Activated CD8-positive, alpha-beta T cell treated with anti-CD3 and anti-CD28 coated beads for 36 hours (primary cell): ENCODE measurements at regions not wholly inside any gene's neighbourhood (a gene's known extent, or its start where the extent isn't known, plus 50 kb on each side); places are given as distances from the start of the nearest gene placed in this dataset.

ENCODE experiments used
- ATAC-seq: fragments of 200-7000 bp; cut with Tn5 transposase; one replicate; pipeline ENCODE4 v1.10.0; 2021; ENCODE audit warnings: mild to moderate bottlenecking, moderate library complexity
- CTCF ChIA-PET: fragments of 350-600 bp; sonication (Branson Sonifier 250); formaldehyde crosslinking; loops from one replicate; lab custom pipeline; 2021; ENCODE audit warnings: antibody characterized with exemption; lab: Charles Lee
- POLR2A ChIA-PET: fragments of 350-600 bp; sonication (Branson Sonifier 250); formaldehyde crosslinking; loops from one replicate; lab custom pipeline; 2021; ENCODE audit warnings: antibody characterized with exemption; lab: Charles Lee
- DNase-seq: peaks from one replicate; pipeline ENCODE4 v3.0.0-alpha.2; 2020
- H3K27ac Mint-ChIP-seq: one replicate; pipeline ENCODE4 v1.8.0; 2021; ENCODE audit warnings: mild to moderate bottlenecking, mixed read lengths
- H3K27me3 Mint-ChIP-seq: one replicate; pipeline ENCODE4 v1.8.0; 2021; ENCODE audit warnings: mixed read lengths
- H3K36me3 Mint-ChIP-seq: one replicate; pipeline ENCODE4 v1.8.0; 2021; ENCODE audit warnings: low read depth, mixed read lengths
- H3K4me1 Mint-ChIP-seq: one replicate; pipeline ENCODE4 v1.8.0; 2021; ENCODE audit warnings: low read depth, mixed read lengths
- H3K4me3 Mint-ChIP-seq: one replicate; pipeline ENCODE4 v1.8.0; 2021; ENCODE audit warnings: mild to moderate bottlenecking, moderate library complexity, mixed read lengths
- H3K9me3 Mint-ChIP-seq: one replicate; pipeline ENCODE4 v1.8.0; 2021; ENCODE audit warnings: mixed read lengths
- CTCF ChIP-seq: fragments of 200-600 bp; IDR thresholded peaks from one replicate; pipeline ENCODE4 v1.8.0; 2022; ENCODE audit warnings: antibody characterized with exemption, mild to moderate bottlenecking
- intact Hi-C: fragments of 100-400 bp; cut with micrococcal nuclease; formaldehyde crosslinking; loops from one replicate; pipeline ENCODE4 v1.10.0; 2022

DNA sequence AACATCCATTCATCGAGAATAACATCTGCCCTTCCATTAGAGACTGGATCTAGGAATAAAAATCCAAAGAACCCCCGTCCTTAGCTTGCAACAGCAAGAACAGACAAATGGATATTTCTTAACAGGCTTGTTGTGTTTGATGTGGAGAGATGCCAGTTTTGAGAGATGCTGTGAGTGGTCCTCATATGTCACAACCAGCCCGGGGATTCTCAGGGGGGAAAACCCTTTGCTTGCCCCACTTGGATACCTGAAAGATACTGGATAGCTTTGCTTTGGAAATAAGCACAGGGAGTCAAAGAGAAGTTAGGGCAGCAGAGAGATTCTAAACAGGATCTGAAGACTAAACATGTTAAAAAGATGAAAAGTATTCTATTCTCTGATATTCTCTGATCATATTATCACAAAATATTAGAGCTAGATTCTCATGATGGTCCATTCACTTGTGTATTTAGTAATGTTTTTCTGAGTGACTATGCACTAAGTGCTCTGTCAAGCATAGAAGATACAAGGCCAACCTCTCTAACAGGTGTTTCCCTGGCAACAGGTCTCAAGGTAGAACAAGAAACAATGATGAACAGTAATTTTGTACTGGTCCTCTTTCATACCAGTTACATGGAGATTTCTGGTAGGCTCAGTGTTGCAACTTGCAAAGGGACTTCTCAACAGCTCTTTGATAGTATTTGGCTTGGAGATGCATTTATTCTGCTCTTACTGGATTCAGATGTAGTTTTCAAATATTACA is 348.2 kb downstream of the MYCN start:
- CTCF ChIA-PET: no interaction called here

DNA sequence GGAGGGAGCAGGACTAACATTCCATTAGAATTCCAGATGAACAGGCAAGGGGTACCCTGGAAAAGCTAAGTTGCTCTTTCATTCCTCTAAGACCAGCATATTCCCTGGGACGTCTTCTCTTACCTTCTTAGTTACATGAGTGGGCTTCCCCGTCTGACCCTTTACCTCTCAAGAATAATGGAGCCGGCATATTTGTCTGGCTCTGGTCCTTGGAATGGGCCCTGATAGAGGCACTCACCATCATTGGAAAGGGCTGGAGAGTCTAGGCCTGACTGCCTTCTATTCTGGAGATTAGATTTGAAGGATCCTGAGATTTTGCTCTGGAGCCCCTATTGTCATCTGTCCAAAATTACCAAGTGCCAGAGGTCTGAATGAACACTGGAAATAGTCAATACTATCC is 347.5 kb downstream of the MYCN start:
- ATAC-seq: no peak
- intact Hi-C loops: no loop called here
- DNase-seq: no peak
- TF ChIP-seq CTCF: no peak
- Mint-ChIP-seq H3K9me3 (no peaks in the 10 kb centered on the region), H3K27me3 (peaks cover 1% of the 10 kb centered on the region), H3K4me1 (no peaks in the 10 kb centered on the region), H3K4me3 (no peak overlapping the region), H3K27ac (no peak overlapping the region), H3K36me3 (no peaks in the 10 kb centered on the region)
- POLR2A ChIA-PET: no interaction called here
- CTCF ChIA-PET: no interaction called here

More for the DNA sequence above, 348.2 kb downstream of the MYCN start:
- peaks cover 3% of the 10 kb centered on the region for H3K27me3 Mint-ChIP-seq
- intact Hi-C loops: no loop called here
- H3K4me3 Mint-ChIP-seq: no peak overlapping the region
- DNase-seq (no peak), ATAC-seq (no peak)
- no peak overlapping the region for H3K27ac Mint-ChIP-seq
- no peaks in the 10 kb centered on the region for H3K36me3 Mint-ChIP-seq
- no peak for TF ChIP-seq CTCF
- no peaks in the 10 kb centered on the region for H3K4me1 Mint-ChIP-seq
- H3K9me3 Mint-ChIP-seq: no peaks in the 10 kb centered on the region
- POLR2A ChIA-PET: no interaction called here

GRCh38 chr2:16287281-16287680 is 346.9 kb downstream of the MYCN start:
- H3K4me3 Mint-ChIP-seq: no peak overlapping the region
- H3K27me3 Mint-ChIP-seq: peaks cover 1% of the 10 kb centered on the region
- no peak for TF ChIP-seq CTCF
- intact Hi-C loops: no loop called here
- ChIA-PET CTCF (no interaction called here), POLR2A (no interaction called here)
- ATAC-seq (no peak), DNase-seq (no peak)
- no peaks in the 10 kb centered on the region for H3K36me3 Mint-ChIP-seq
- H3K4me1 Mint-ChIP-seq: no peaks in the 10 kb centered on the region
- no peak overlapping the region for H3K27ac Mint-ChIP-seq
- H3K9me3 Mint-ChIP-seq: no peaks in the 10 kb centered on the region

DNA sequence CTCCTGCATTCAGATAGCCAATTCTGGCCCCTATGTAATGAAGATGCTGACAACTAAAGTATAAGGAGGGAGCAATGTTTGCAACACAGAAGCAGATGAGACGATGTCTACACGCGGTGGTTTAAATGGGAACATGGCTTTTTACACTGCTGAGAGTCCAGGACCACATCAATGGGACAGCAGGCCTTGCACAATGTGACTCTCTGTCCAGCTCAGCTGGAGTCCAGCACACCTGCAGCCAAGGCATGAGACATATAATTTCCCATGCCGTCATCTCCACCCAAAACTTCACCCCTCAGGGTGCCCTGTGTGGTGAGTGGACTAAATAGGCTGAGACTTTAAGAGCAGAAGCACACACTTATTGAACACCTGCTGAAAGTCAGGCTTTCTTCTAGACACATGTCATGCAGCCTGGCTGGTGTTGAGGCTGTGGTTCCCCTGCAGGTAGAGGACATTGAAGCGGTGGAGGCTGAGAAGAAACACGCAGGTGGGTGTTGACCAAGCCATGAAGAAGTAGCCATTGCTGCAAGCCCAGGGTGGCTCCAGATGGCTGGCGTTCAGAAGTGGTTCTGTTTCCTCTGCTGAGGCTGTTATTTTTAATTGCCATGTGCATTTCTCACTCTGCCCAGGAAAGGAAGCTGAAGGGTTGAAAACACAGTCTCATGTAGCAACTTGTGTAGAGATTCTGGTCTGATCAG is 345.6 kb downstream of the MYCN start:
- intact Hi-C loops: no loop called here
- H3K36me3 Mint-ChIP-seq: no peaks in the 10 kb centered on the region
- POLR2A ChIA-PET: no interaction called here
- H3K4me1 Mint-ChIP-seq: no peaks in the 10 kb centered on the region
- H3K4me3 Mint-ChIP-seq: no peak overlapping the region
- H3K9me3 Mint-ChIP-seq: no peaks in the 10 kb centered on the region
- TF ChIP-seq CTCF: no peak
- DNase-seq: no peak
- no peak overlapping the region for H3K27ac Mint-ChIP-seq
- ATAC-seq: no peak
- CTCF ChIA-PET: no interaction called here
- H3K27me3 Mint-ChIP-seq: no peaks in the 10 kb centered on the region

DNA sequence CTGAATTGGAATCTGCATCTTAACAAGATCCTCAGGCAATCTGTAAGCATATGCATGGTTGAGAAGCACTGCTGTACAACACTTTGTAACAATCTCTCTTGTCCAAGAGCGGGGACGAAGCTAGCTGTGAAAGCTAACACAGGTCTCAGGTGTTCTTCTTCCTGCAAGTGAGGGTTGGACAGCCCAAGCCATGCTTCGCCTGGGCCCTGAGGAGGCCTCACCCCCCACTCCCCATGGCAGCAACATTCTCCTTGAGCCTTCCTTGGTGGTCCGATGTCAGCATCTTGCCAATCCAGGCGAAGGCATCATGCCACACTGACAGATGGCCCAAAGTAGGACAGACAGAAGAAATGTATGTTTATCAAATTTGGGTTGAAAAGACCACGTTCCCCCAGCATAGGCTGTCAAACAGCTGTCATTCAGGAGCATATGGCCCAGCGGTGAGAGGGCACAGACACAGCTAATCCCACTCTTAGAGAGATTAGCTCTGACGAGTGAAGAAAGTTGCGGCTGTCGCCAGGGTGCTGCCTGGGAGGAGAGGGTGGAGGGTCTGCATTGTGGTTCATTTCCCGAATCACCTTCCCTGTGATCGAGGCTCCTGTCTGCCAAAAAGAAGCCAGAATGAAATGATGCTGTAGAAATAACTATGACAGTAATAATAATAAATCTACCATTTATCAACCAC is 344.7 kb downstream of the MYCN start:
- no peak for ATAC-seq
- intact Hi-C loops: loop anchor here (5.0 kb wide), 1 partner anchor 343 kb away; the partner anchor contains the start of gene MYCN
- TF ChIP-seq CTCF: no peak
- Mint-ChIP-seq H3K9me3 (no peaks in the 10 kb centered on the region), H3K27me3 (no peaks in the 10 kb centered on the region), H3K27ac (no peak overlapping the region), H3K36me3 (no peaks in the 10 kb centered on the region), H3K4me3 (no peak overlapping the region), H3K4me1 (no peaks in the 10 kb centered on the region)
- POLR2A ChIA-PET: interaction anchor here (0.7 kb wide), 1 partner anchor 9 kb away, joined by 3 read pairs; no protein-coding TSS in a partner anchor
- CTCF ChIA-PET: no interaction called here
- DNase-seq: no peak
